H9 (cell line): ENCODE measurements at regions not wholly inside any gene's neighbourhood (a gene's known extent, or its start where the extent isn't known, plus 50 kb on each side); places are given as distances from the start of the nearest gene placed in this dataset.

Experiments
- DNase-seq: peaks from one replicate; pipeline ENCODE4 v3.0.0-alpha.2; 2017
- H2AFZ ChIP-seq: one replicate; pipeline ENCODE4 v1.6.1; 2013; ENCODE audit warnings: mild to moderate bottlenecking, low read length, control low read depth, moderate library complexity
- H2AK5ac ChIP-seq: 2 replicates; pipeline ENCODE4 v1.6.1; 2013; ENCODE audit warnings: low read length, control low read depth, mixed read lengths; ENCODE audit not compliant: insufficient read length
- H2BK120ac ChIP-seq: one replicate; pipeline ENCODE4 v1.6.1; 2013; ENCODE audit warnings: low read depth, mild to moderate bottlenecking, low read length, control low read depth, inconsistent platforms; ENCODE audit not compliant: poor library complexity, severe bottlenecking
- H2BK12ac ChIP-seq: 2 replicates; pipeline ENCODE4 v1.6.1; 2013; ENCODE audit warnings: low read length, control low read depth, mixed read lengths, low read depth; ENCODE audit not compliant: insufficient read length
- H2BK15ac ChIP-seq: 2 replicates; pipeline ENCODE4 v1.6.1; 2013; ENCODE audit warnings: low read depth, low read length, control low read depth
- H2BK20ac ChIP-seq: one replicate; pipeline ENCODE4 v1.6.1; 2013; ENCODE audit warnings: low read depth, mild to moderate bottlenecking, low read length, control low read depth, inconsistent platforms; ENCODE audit not compliant: poor library complexity, severe bottlenecking
- H2BK5ac ChIP-seq: 2 replicates; pipeline ENCODE4 v1.6.1; 2013; ENCODE audit warnings: low read length, control low read depth, mixed read lengths; ENCODE audit not compliant: insufficient read length
- H3K14ac ChIP-seq: 2 replicates; pipeline ENCODE4 v1.6.1; 2013; ENCODE audit warnings: low read length, control low read depth; ENCODE audit not compliant: insufficient read depth
- H3K18ac ChIP-seq: 2 replicates; pipeline ENCODE4 v1.6.1; 2013; ENCODE audit warnings: low read depth, mild to moderate bottlenecking, mixed read lengths, low read length, control low read depth; ENCODE audit not compliant: insufficient read length
- H3K23ac ChIP-seq: 2 replicates; pipeline ENCODE4 v1.6.1; 2013; ENCODE audit warnings: low read length, control low read depth, mixed read lengths, low read depth; ENCODE audit not compliant: insufficient read length
- H3K23me2 ChIP-seq: 2 replicates; pipeline ENCODE4 v1.6.1; 2013; ENCODE audit warnings: low read depth, mild to moderate bottlenecking, mixed read lengths, low read length, control low read depth; ENCODE audit not compliant: insufficient read length, poor library complexity, severe bottlenecking
- H3K27ac ChIP-seq: 2 replicates; pipeline ENCODE4 v1.5.1; 2013; ENCODE audit warnings: low read length, control low read depth, mixed read lengths, low read depth; ENCODE audit not compliant: insufficient read length
- H3K27me3 ChIP-seq: 2 replicates; pipeline ENCODE4 v1.6.1; 2013; ENCODE audit warnings: low read length, control low read depth, inconsistent platforms; ENCODE audit not compliant: insufficient read depth
- H3K4ac ChIP-seq: 2 replicates; pipeline ENCODE4 v1.6.1; 2013; ENCODE audit warnings: low read depth, mild to moderate bottlenecking, control low read depth, inconsistent platforms, low read length, moderate library complexity
- H3K4me1 ChIP-seq: 2 replicates; pipeline ENCODE4 v1.6.1; 2013; ENCODE audit warnings: low read length, control low read depth, inconsistent platforms; ENCODE audit not compliant: insufficient read depth
- H3K4me2 ChIP-seq: 2 replicates; pipeline ENCODE4 v1.6.1; 2013; ENCODE audit warnings: low read length, control low read depth, mixed read lengths; ENCODE audit not compliant: insufficient read length, insufficient read depth
- H3K56ac ChIP-seq: 2 replicates; pipeline ENCODE4 v1.6.1; 2013; ENCODE audit warnings: low read depth, mild to moderate bottlenecking, mixed read lengths, low read length, control low read depth; ENCODE audit not compliant: insufficient read length
- H3K79me1 ChIP-seq: 2 replicates; pipeline ENCODE4 v1.6.1; 2013; ENCODE audit warnings: low read depth, mild to moderate bottlenecking, moderate library complexity, low read length, control low read depth, inconsistent platforms; ENCODE audit not compliant: insufficient read depth, poor library complexity, severe bottlenecking
- H3K79me2 ChIP-seq: 2 replicates; pipeline ENCODE4 v1.6.1; 2013; ENCODE audit warnings: low read length, control low read depth, inconsistent platforms; ENCODE audit not compliant: insufficient read depth
- H3K9ac ChIP-seq: 2 replicates; pipeline ENCODE4 v1.6.1; 2013; ENCODE audit warnings: low read length, control low read depth, mixed read lengths; ENCODE audit not compliant: insufficient read length; ENCODE audit errors: extremely low read depth
- H3K9me3 ChIP-seq: one replicate; pipeline ENCODE4 v1.6.1; 2013; ENCODE audit warnings: low read depth, low read length, inconsistent platforms; ENCODE audit not compliant: control insufficient read depth
- H3T11ph ChIP-seq: one replicate; pipeline ENCODE4 v1.6.1; 2013; ENCODE audit warnings: mild to moderate bottlenecking, low read length, control low read depth, inconsistent platforms
- H4K20me1 ChIP-seq: one replicate; pipeline ENCODE4 v1.6.1; 2013; ENCODE audit not compliant: control insufficient read depth, insufficient read length, insufficient read depth
- H4K5ac ChIP-seq: 2 replicates; pipeline ENCODE4 v1.6.1; 2013; ENCODE audit warnings: low read depth, mild to moderate bottlenecking, mixed read lengths, low read length, control low read depth; ENCODE audit not compliant: insufficient read length
- H4K8ac ChIP-seq: replicated peaks from 2 replicates; pipeline ENCODE4 v1.6.1; 2013; ENCODE audit warnings: low read length, control low read depth, mixed read lengths, low read depth; ENCODE audit not compliant: insufficient read length
- H4K91ac ChIP-seq: 2 replicates; pipeline ENCODE4 v1.6.1; 2013; ENCODE audit warnings: low read depth, mild to moderate bottlenecking, moderate library complexity, mixed read lengths, low read length, control low read depth; ENCODE audit not compliant: insufficient read length
- H3K27ac Mint-ChIP-seq, 3 experiments: 2 replicates in 2 of 3; 3 replicates in 1 of 3; pipeline ENCODE4 v1.8.0; 2020 to 2021; ENCODE audit warnings: mixed read lengths in 3 of 3, mild to moderate bottlenecking in 1 of 3, moderate library complexity in 1 of 3
- H3K27me3 Mint-ChIP-seq: 2 replicates; pipeline ENCODE4 v1.8.0; 2021; ENCODE audit warnings: low read depth, mild to moderate bottlenecking, moderate library complexity, mixed read lengths
- H3K36me3 Mint-ChIP-seq, 3 experiments: 2 replicates in 2 of 3; 3 replicates in 1 of 3; pipeline ENCODE4 v1.8.0; 2020 to 2021; ENCODE audit warnings: low read depth in 3 of 3, mixed read lengths in 3 of 3; ENCODE audit not compliant: insufficient read depth in 1 of 3
- H3K4me1 Mint-ChIP-seq, 2 experiments: 2 replicates each; pipeline ENCODE4 v1.8.0; 2020; ENCODE audit warnings: mixed read lengths in 2 of 2
- H3K4me3 Mint-ChIP-seq, 2 experiments: 2 replicates in 1 of 2; 3 replicates in 1 of 2; pipeline ENCODE4 v1.8.0; 2020 to 2021; ENCODE audit warnings: mild to moderate bottlenecking in 2 of 2, mixed read lengths in 2 of 2, moderate library complexity in 1 of 2
- H3K9me3 Mint-ChIP-seq, 2 experiments: 2 replicates in 1 of 2; 3 replicates in 1 of 2; pipeline ENCODE4 v1.8.0; 2020; ENCODE audit warnings: mild to moderate bottlenecking in 2 of 2, mixed read lengths in 2 of 2, moderate library complexity in 1 of 2
- CTCF ChIP-seq: fragments of 200-600 bp; sonication (generic); conservative IDR thresholded peaks from 3 replicates; pipeline ENCODE4 v1.8.0; 2021; ENCODE audit warnings: antibody characterized with exemption, mild to moderate bottlenecking
- WGBS: extraction: QIAGEN DNeasy Blood & Tissue Kit; methylation state at CpG from one replicate; pipeline ENCODE4 v1.1.7; 2013; ENCODE audit warnings: missing lambda C conversion rate, low lambda C conversion rate, mixed read lengths; ENCODE audit not compliant: insufficient read length; ENCODE audit errors: extremely low coverage; 5-methylcytosine and 5-hydroxymethylcytosine counted together

GRCh38 chr4:171334549-171334948 is 478.7 kb upstream of the GALNTL6 start:
- Mint-ChIP-seq H3K27ac (no peak overlapping the region), H3K4me1 (no peaks in the 10 kb centered on the region), H3K36me3 (peaks cover 0 to 6% (median 0%) of the 10 kb centered on the region in 3 experiments; a peak in 3 of 7 replicates), H3K9me3 (peaks cover 5 to 11% of the 10 kb centered on the region in 2 experiments), H3K27me3 (no peaks in the 10 kb centered on the region), H3K4me3 (no peak overlapping the region)
- no peak overlapping the region for H2BK20ac ChIP-seq
- H2AFZ ChIP-seq, result no peak overlapping the region
- no peak overlapping the region for H2AK5ac ChIP-seq
- no peaks in the 10 kb centered on the region for H3K23me2 ChIP-seq
- no peak overlapping the region for H3T11ph ChIP-seq
- TF ChIP-seq CTCF, result no peak
- H3K27ac ChIP-seq, result no peak overlapping the region
- H3K79me1 ChIP-seq, result no peaks in the 10 kb centered on the region
- H3K18ac ChIP-seq, result no peak overlapping the region
- no peaks in the 10 kb centered on the region for H3K9me3 ChIP-seq
- no peaks in the 10 kb centered on the region for H3K4me1 ChIP-seq
- H3K27me3 ChIP-seq, result no peaks in the 10 kb centered on the region
- no peak overlapping the region for H2BK5ac ChIP-seq
- H3K9ac ChIP-seq, result no peak overlapping the region
- no peak overlapping the region for H4K91ac ChIP-seq
- no peak overlapping the region for H3K4me2 ChIP-seq
- H3K4ac ChIP-seq, result no peak overlapping the region
- H2BK12ac ChIP-seq, result no peak overlapping the region
- H2BK15ac ChIP-seq, result no peak overlapping the region
- H3K23ac ChIP-seq, result no peak overlapping the region
- no peak overlapping the region for H4K8ac ChIP-seq
- no peak for DNase-seq
- no CpG with 5 or more reads among the region's 4 CpGs for WGBS
- no peaks in the 10 kb centered on the region for H3K79me2 ChIP-seq
- H2BK120ac ChIP-seq, result no peak overlapping the region
- H4K5ac ChIP-seq, result no peak overlapping the region
- no peak overlapping the region for H3K56ac ChIP-seq
- no peaks in the 10 kb centered on the region for H4K20me1 ChIP-seq
- no peak overlapping the region for H3K14ac ChIP-seq
